ENCODE measurements at regions not wholly inside any gene's neighbourhood (a gene's known extent, or its start where the extent isn't known, plus 50 kb on each side); places are given as distances from the start of the nearest gene placed in this dataset.

GRCh38 chr5:39760385-39761198 is 335.8 kb upstream of the DAB2 start:
- Histone ChIP-seq H3K27me3 (no peaks in the 10 kb centered on the region), H3K4me3 (no peak overlapping the region), H3K9me3 (no peaks in the 10 kb centered on the region), H3K4me1 (no peaks in the 10 kb centered on the region), H3K27ac (peak overlapping the region; percentile 43 to 61), H3K36me3 (no peaks in the 10 kb centered on the region)
- no peak for TF ChIP-seq CTCF (IDR thresholded peaks at IDR 0.05)
- no peak for TF ChIP-seq POLR2A (IDR thresholded peaks at IDR 0.05)
- intact Hi-C loops (cut with DNase I; ENCODE audit: low total_unique reads): no loop called here
- peak in 1 of 2 donors; percentile 20 for DNase-seq

GRCh38 chr5:39759701-39760100 is 334.9 kb upstream of the DAB2 start:
- TF ChIP-seq POLR2A (IDR thresholded peaks at IDR 0.05): no peak
- TF ChIP-seq CTCF (IDR thresholded peaks at IDR 0.05): no peak
- Histone ChIP-seq H3K27ac (no peak overlapping the region), H3K4me1 (no peaks in the 10 kb centered on the region), H3K9me3 (no peaks in the 10 kb centered on the region), H3K27me3 (no peaks in the 10 kb centered on the region), H3K36me3 (no peaks in the 10 kb centered on the region), H3K4me3 (no peak overlapping the region)
- intact Hi-C loops (cut with DNase I; ENCODE audit: low total_unique reads): no loop called here
- no peak for DNase-seq

GRCh38 chr5:39758426-39758825 is 333.6 kb upstream of the DAB2 start:
- no peak overlapping the region for H3K27ac ChIP-seq
- intact Hi-C loops (cut with DNase I; ENCODE audit: low total_unique reads): no loop called here

GRCh38 chr5:39757131-39757530 is 332.4 kb upstream of the DAB2 start:
- no peaks in the 10 kb centered on the region for H3K9me3 ChIP-seq
- H3K4me1 ChIP-seq: no peaks in the 10 kb centered on the region
- H3K27me3 ChIP-seq: no peaks in the 10 kb centered on the region
- H3K36me3 ChIP-seq: no peaks in the 10 kb centered on the region
- H3K4me3 ChIP-seq: no peak overlapping the region
- no peak overlapping the region for H3K27ac ChIP-seq
- intact Hi-C loops (cut with DNase I; ENCODE audit: low total_unique reads): no loop called here
- TF ChIP-seq CTCF (IDR thresholded peaks at IDR 0.05) (no peak), POLR2A (IDR thresholded peaks at IDR 0.05) (no peak)
- no peak for DNase-seq

More at GRCh38 chr5:39758426-39758825, 333.6 kb upstream of the DAB2 start:
- Histone ChIP-seq H3K9me3 (no peaks in the 10 kb centered on the region), H3K36me3 (no peaks in the 10 kb centered on the region), H3K4me1 (no peaks in the 10 kb centered on the region), H3K4me3 (no peak overlapping the region), H3K27me3 (no peaks in the 10 kb centered on the region)
- DNase-seq: no peak
- no peak for TF ChIP-seq POLR2A (IDR thresholded peaks at IDR 0.05)
- TF ChIP-seq CTCF (IDR thresholded peaks at IDR 0.05): no peak

GRCh38 chr5:39755986-39756385 is 331.2 kb upstream of the DAB2 start:
- H3K36me3 ChIP-seq: no peaks in the 10 kb centered on the region
- H3K27me3 ChIP-seq: no peaks in the 10 kb centered on the region
- TF ChIP-seq POLR2A (IDR thresholded peaks at IDR 0.05) (no peak), CTCF (IDR thresholded peaks at IDR 0.05) (no peak)
- no peaks in the 10 kb centered on the region for H3K4me1 ChIP-seq
- no peaks in the 10 kb centered on the region for H3K9me3 ChIP-seq
- no peak overlapping the region for H3K4me3 ChIP-seq
- H3K27ac ChIP-seq: no peak overlapping the region
- intact Hi-C loops (cut with DNase I; ENCODE audit: low total_unique reads): no loop called here
- DNase-seq: peak in 1 of 2 donors; percentile 18

Measured in uterus (tissue), 3 donors.